IMR-90 (cell line): ENCODE measurements at regions not wholly inside any gene's neighbourhood (a gene's known extent, or its start where the extent isn't known, plus 50 kb on each side); places are given as distances from the start of the nearest gene placed in this dataset.

Source experiments
- ATAC-seq: fragments of 200-7000 bp; cut with Tn5 transposase; 2 replicates; pipeline ENCODE4 v1.9.1; 2020; ENCODE audit warnings: low read depth, mild to moderate bottlenecking, moderate library complexity
- BruUV-seq: library from RNA; stranded (reverse); fragments of 400-500 nt; replicated peaks from 2 replicates; lab custom pipeline; 2021; lab: Mats Ljungman, UMichigan
- CTCF ChIA-PET: fragments of 300-600 bp; formaldehyde crosslinking; extraction: SDS; loops from one replicate; lab custom pipeline; 2021; ENCODE audit warnings: antibody characterized with exemption; lab: Yijun Ruan, JAX
- POLR2A ChIA-PET: fragments of 300-600 bp; sonication (Branson Sonifier 250); formaldehyde crosslinking; loops from one replicate; lab custom pipeline; 2022; ENCODE audit warnings: antibody characterized with exemption; ENCODE audit not compliant: unreplicated experiment; lab: Charles Lee
- DNase-seq: peaks from one replicate; pipeline ENCODE4 v3.0.0; 2013
- H2AFZ ChIP-seq: replicated peaks from 2 replicates; pipeline ENCODE3; 2013; ENCODE audit warnings: low read length, mild to moderate bottlenecking; ENCODE audit not compliant: poor library complexity
- H2AK5ac ChIP-seq: 2 replicates; pipeline ENCODE4 v1.6.1; 2013; ENCODE audit warnings: low read depth, low read length, inconsistent platforms
- H2AK9ac ChIP-seq: replicated peaks from 2 replicates; pipeline ENCODE3; 2013; ENCODE audit warnings: mild to moderate bottlenecking, low read depth, low read length, moderate library complexity; ENCODE audit not compliant: poor library complexity
- H2BK120ac ChIP-seq: 2 replicates; pipeline ENCODE4 v1.6.1; 2013; ENCODE audit warnings: low read depth, low read length, inconsistent platforms
- H2BK15ac ChIP-seq: 3 replicates; pipeline ENCODE4 v1.6.1; 2013; ENCODE audit warnings: low read depth, low read length, inconsistent platforms
- H2BK20ac ChIP-seq: 2 replicates; pipeline ENCODE4 v1.6.1; 2013; ENCODE audit warnings: low read depth, mild to moderate bottlenecking, inconsistent platforms, low read length, moderate library complexity
- H2BK5ac ChIP-seq: 2 replicates; pipeline ENCODE4 v1.6.1; 2013; ENCODE audit warnings: mild to moderate bottlenecking, low read depth, low read length, inconsistent platforms; ENCODE audit not compliant: poor library complexity, severe bottlenecking
- H3K14ac ChIP-seq: replicated peaks from 2 replicates; pipeline ENCODE4 v1.6.1; 2013; ENCODE audit warnings: low read depth, low read length, inconsistent platforms
- H3K18ac ChIP-seq: 2 replicates; pipeline ENCODE4 v1.6.1; 2013; ENCODE audit warnings: low read depth, low read length, control low read depth
- H3K23ac ChIP-seq: 2 replicates; pipeline ENCODE4 v1.6.1; 2013; ENCODE audit warnings: low read depth, low read length, inconsistent platforms
- H3K27ac ChIP-seq: 2 replicates; pipeline ENCODE4 v1.5.1; 2013; ENCODE audit warnings: mild to moderate bottlenecking, control low read depth, low read length; ENCODE audit not compliant: insufficient read depth
- H3K27me3 ChIP-seq: 2 replicates; pipeline ENCODE4 v1.6.1; 2013; ENCODE audit warnings: low read length; ENCODE audit not compliant: control insufficient read depth, insufficient read depth
- H3K36me3 ChIP-seq: 2 replicates; pipeline ENCODE4 v1.6.1; 2013; ENCODE audit warnings: low read length, mixed read lengths; ENCODE audit not compliant: control insufficient read depth, insufficient read depth
- H3K4ac ChIP-seq: 2 replicates; pipeline ENCODE4 v1.6.1; 2013; ENCODE audit warnings: low read depth, low read length, inconsistent platforms
- H3K4me1 ChIP-seq: 2 replicates; pipeline ENCODE4 v1.6.1; 2013; ENCODE audit warnings: low read length, mixed read lengths; ENCODE audit not compliant: control insufficient read depth, insufficient read depth
- H3K4me2 ChIP-seq: 2 replicates; pipeline ENCODE4 v1.6.1; 2013; ENCODE audit warnings: low read depth, mild to moderate bottlenecking, control low read depth, low read length, moderate library complexity
- H3K4me3 ChIP-seq: 2 replicates; pipeline ENCODE4 v1.5.1; 2013; ENCODE audit warnings: low read depth, mild to moderate bottlenecking, control low read depth, low read length, moderate library complexity; ENCODE audit not compliant: insufficient read depth
- H3K56ac ChIP-seq: 2 replicates; pipeline ENCODE4 v1.6.1; 2013; ENCODE audit warnings: low read length, inconsistent platforms; ENCODE audit not compliant: insufficient read depth; ENCODE audit errors: extremely low read depth
- H3K79me1 ChIP-seq, 2 experiments: 2 replicates each; pipeline ENCODE4 v1.6.1; 2013; ENCODE audit warnings: low read length in 2 of 2, inconsistent platforms in 1 of 2, low read depth in 1 of 2
- H3K9ac ChIP-seq: 2 replicates; pipeline ENCODE4 v1.6.1; 2013; ENCODE audit warnings: low read depth, low read length, control low read depth
- H3K9me1 ChIP-seq: 2 replicates; pipeline ENCODE4 v1.6.1; 2013; ENCODE audit warnings: low read length, inconsistent platforms; ENCODE audit not compliant: insufficient read depth
- H3K9me3 ChIP-seq: 2 replicates; pipeline ENCODE4 v1.6.1; 2013; ENCODE audit warnings: low read length; ENCODE audit not compliant: control insufficient read depth, insufficient read depth
- H4K20me1 ChIP-seq: 2 replicates; pipeline ENCODE4 v1.6.1; 2013; ENCODE audit warnings: low read length, inconsistent platforms; ENCODE audit not compliant: insufficient read depth
- H4K5ac ChIP-seq: 2 replicates; pipeline ENCODE4 v1.6.1; 2013; ENCODE audit warnings: mild to moderate bottlenecking, low read depth, low read length, control low read depth
- H4K8ac ChIP-seq, 2 experiments: 2 replicates each; pipeline ENCODE4 v1.6.1; 2013; ENCODE audit warnings: low read depth in 2 of 2, low read length in 2 of 2, control low read depth in 1 of 2, inconsistent platforms in 1 of 2
- H4K91ac ChIP-seq: 2 replicates; pipeline ENCODE4 v1.6.1; 2013; ENCODE audit warnings: low read depth, low read length, inconsistent platforms; ENCODE audit not compliant: insufficient read depth
- CEBPB ChIP-seq: IDR thresholded peaks from 2 replicates; pipeline ENCODE4 v1.6.1; 2012; ENCODE audit warnings: low read depth, low read length, improper control_type of control experiment
- CHD1 ChIP-seq: IDR thresholded peaks from 2 replicates; pipeline ENCODE4 v1.6.1; 2012; ENCODE audit warnings: low read depth, low read length, improper control_type of control experiment
- CTCF ChIP-seq: conservative IDR thresholded peaks from 2 replicates; pipeline ENCODE4 v1.5.1; 2012; ENCODE audit warnings: mild to moderate bottlenecking, low read depth, low read length, improper control_type of control experiment
- ELK1 ChIP-seq: fragments of 150-350 bp; IDR thresholded peaks from 2 replicates; pipeline ENCODE4 v1.6.1; 2016; ENCODE audit warnings: low read depth, mild to moderate bottlenecking, low read length, moderate library complexity, borderline replicate concordance
- FOS ChIP-seq: fragments of 150-350 bp; IDR thresholded peaks from 2 replicates; pipeline ENCODE4 v1.6.1; 2016; ENCODE audit warnings: low read depth, low read length
- MAFK ChIP-seq: IDR thresholded peaks from 2 replicates; pipeline ENCODE4 v1.6.1; 2012; ENCODE audit warnings: low read depth, low read length, improper control_type of control experiment
- MAZ ChIP-seq: IDR thresholded peaks from 2 replicates; pipeline ENCODE4 v1.6.1; 2012; ENCODE audit warnings: low read depth, mild to moderate bottlenecking, low read length, improper control_type of control experiment, moderate library complexity, borderline replicate concordance
- MXI1 ChIP-seq: IDR thresholded peaks from 2 replicates; pipeline ENCODE4 v1.6.1; 2012; ENCODE audit warnings: low read depth, mild to moderate bottlenecking, low read length, moderate library complexity, borderline replicate concordance
- NFE2L2 ChIP-seq: fragments of 150-350 bp; IDR thresholded peaks from 2 replicates; pipeline ENCODE4 v1.6.1; 2016; ENCODE audit warnings: low read depth, mild to moderate bottlenecking, low read length
- POLR2A ChIP-seq: IDR thresholded peaks from 2 replicates; pipeline ENCODE4 v1.6.1; 2012; ENCODE audit warnings: mild to moderate bottlenecking, low read depth, low read length
- RAD21 ChIP-seq: IDR thresholded peaks from 2 replicates; pipeline ENCODE4 v1.6.1; 2012; ENCODE audit warnings: low read length, improper control_type of control experiment
- RCOR1 ChIP-seq: IDR thresholded peaks from 2 replicates; pipeline ENCODE4 v1.6.1; 2012; ENCODE audit warnings: mild to moderate bottlenecking, low read length, improper control_type of control experiment; ENCODE audit not compliant: insufficient replicate concordance
- RFX5 ChIP-seq: IDR thresholded peaks from 2 replicates; pipeline ENCODE4 v1.8.0; 2012; ENCODE audit warnings: low read depth, mild to moderate bottlenecking, low read length, moderate library complexity
- SMC3 ChIP-seq: fragments of 150-350 bp; IDR thresholded peaks from 2 replicates; pipeline ENCODE4 v1.6.1; 2016; ENCODE audit warnings: low read depth, mild to moderate bottlenecking, antibody characterized with exemption, low read length, moderate library complexity
- WGBS, 2 experiments: methylation state at CpG; one replicate each; pipeline versions ENCODE4 v1.1.5 to v1.1.7; 2013; ENCODE audit warnings: missing lambda C conversion rate in 2 of 2; ENCODE audit not compliant: insufficient read length in 1 of 2; ENCODE audit errors: extremely low coverage in 2 of 2; 5-methylcytosine and 5-hydroxymethylcytosine counted together
- dilution Hi-C: fragments of 300-500 bp; cut with HindIII; formaldehyde crosslinking; loops from one replicate; pipeline ENCODE4 v1.14.3; 2018; ENCODE audit warnings: low sequenced_read_pairs; ENCODE audit not compliant: unreplicated experiment
- in situ Hi-C: fragments of 300-500 bp; cut with MboI; formaldehyde crosslinking; loops from 3 replicates; pipeline ENCODE4 v1.14.3; 2019; ENCODE audit warnings: low sequenced_read_pairs, inconsistent platforms, mixed read lengths
- intact Hi-C: fragments of 100-400 bp; cut with micrococcal nuclease; formaldehyde crosslinking; loops from 2 replicates; pipeline ENCODE4 v1.10.0; 2022
- TF ChIP-seq, protein P1 (sequence below): fragments of 150-350 bp; IDR thresholded peaks from 2 replicates; pipeline ENCODE4 v1.6.1; 2017; ENCODE audit warnings: mild to moderate bottlenecking, antibody characterized with exemption, low read length, low read depth

DNA sequence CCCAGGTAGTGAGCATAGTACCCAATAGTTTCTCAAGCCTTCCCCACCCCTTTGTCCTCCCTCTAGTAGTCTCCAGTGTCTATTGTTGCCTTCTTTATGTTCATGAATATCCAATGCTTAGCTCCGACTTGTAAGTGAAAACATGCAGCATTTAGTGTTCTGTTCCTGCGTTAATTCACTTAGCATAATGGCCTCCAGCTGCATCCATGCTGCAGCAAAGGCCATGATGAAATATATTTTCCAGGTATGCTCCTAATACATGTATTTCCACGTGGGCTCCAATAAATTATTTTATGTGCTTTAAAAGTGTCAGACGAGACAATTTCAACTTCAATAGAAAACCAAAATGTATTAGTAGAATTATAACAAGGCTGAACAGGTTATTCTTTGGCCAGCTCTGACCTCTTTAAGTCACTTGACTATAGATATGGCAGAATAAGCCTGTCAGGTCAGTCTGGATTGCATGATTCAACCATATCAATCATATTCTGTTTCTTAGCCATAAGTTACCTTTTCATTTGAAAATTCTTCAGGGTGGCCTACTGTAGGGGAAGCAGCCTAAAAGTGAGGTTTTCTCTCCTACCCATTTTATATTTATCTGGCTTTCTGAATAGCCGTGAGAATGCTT lies 2291.6 kb upstream of the WWC1 start:
- H3K79me1 ChIP-seq, result no peaks in the 10 kb centered on the region
- no peaks in the 10 kb centered on the region for H3K27me3 ChIP-seq
- dilution Hi-C loops, result no loop called here
- TF ChIP-seq ELK1 (no peak), RFX5 (no peak), RAD21 (no peak), CEBPB (no peak), RCOR1 (no peak), POLR2A (no peak), MAZ (no peak), CHD1 (no peak), FOS (no peak), MXI1 (no peak), MAFK (no peak), CTCF (no peak), NFE2L2 (no peak), SMC3 (no peak)
- TF ChIP-seq, protein P1, sequence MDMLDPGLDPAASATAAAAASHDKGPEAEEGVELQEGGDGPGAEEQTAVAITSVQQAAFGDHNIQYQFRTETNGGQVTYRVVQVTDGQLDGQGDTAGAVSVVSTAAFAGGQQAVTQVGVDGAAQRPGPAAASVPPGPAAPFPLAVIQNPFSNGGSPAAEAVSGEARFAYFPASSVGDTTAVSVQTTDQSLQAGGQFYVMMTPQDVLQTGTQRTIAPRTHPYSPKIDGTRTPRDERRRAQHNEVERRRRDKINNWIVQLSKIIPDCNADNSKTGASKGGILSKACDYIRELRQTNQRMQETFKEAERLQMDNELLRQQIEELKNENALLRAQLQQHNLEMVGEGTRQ, result no peak
- no peak overlapping the region for H2AFZ ChIP-seq
- H3K56ac ChIP-seq, result no peak overlapping the region
- no peaks in the 10 kb centered on the region for H3K4me1 ChIP-seq
- H2BK15ac ChIP-seq, result no peak overlapping the region
- H4K8ac ChIP-seq, result no peak overlapping the region
- BruUV-seq, result no TSS peak
- no peak overlapping the region for H3K9ac ChIP-seq
- CTCF ChIA-PET, result no interaction called here
- no peak overlapping the region for H3K4ac ChIP-seq
- H2AK9ac ChIP-seq, result no peak overlapping the region
- H2BK20ac ChIP-seq, result no peak overlapping the region
- no peaks in the 10 kb centered on the region for H3K9me1 ChIP-seq
- WGBS, 2 experiments, result 100% methylated on average over 1 of the region's 5 CpGs; no CpG with 5 or more reads in 1 of the 2 experiments
- H3K27ac ChIP-seq, result no peak overlapping the region
- no peak overlapping the region for H3K18ac ChIP-seq
- ATAC-seq (no peak), DNase-seq (no peak)
- no peak overlapping the region for H3K4me3 ChIP-seq
- no peak overlapping the region for H3K23ac ChIP-seq
- no peak overlapping the region for H3K14ac ChIP-seq
- no peak overlapping the region for H4K91ac ChIP-seq
- no peaks in the 10 kb centered on the region for H3K36me3 ChIP-seq
- no peak overlapping the region for H2AK5ac ChIP-seq
- intact Hi-C loops, result no loop called here
- in situ Hi-C loops, result no loop called here
- no peak overlapping the region for H3K4me2 ChIP-seq
- POLR2A ChIA-PET, result no interaction called here
- H4K5ac ChIP-seq, result no peak overlapping the region
- H4K20me1 ChIP-seq, result no peaks in the 10 kb centered on the region
- no peak overlapping the region for H2BK120ac ChIP-seq
- peaks cover 9% of the 10 kb centered on the region for H3K9me3 ChIP-seq
- H2BK5ac ChIP-seq, result no peak overlapping the region
